HG03378 (cell line): ENCODE measurements at regions not wholly inside any gene's neighbourhood (a gene's known extent, or its start where the extent isn't known, plus 50 kb on each side); places are given as distances from the start of the nearest gene placed in this dataset.

Experiments
- ATAC-seq: cut with Tn5 transposase; IDR thresholded peaks from one replicate; pipeline ENCODE4 v1.9.1; 2021; ENCODE audit warnings: mild to moderate bottlenecking, moderate library complexity; ENCODE audit not compliant: unreplicated experiment

DNA sequence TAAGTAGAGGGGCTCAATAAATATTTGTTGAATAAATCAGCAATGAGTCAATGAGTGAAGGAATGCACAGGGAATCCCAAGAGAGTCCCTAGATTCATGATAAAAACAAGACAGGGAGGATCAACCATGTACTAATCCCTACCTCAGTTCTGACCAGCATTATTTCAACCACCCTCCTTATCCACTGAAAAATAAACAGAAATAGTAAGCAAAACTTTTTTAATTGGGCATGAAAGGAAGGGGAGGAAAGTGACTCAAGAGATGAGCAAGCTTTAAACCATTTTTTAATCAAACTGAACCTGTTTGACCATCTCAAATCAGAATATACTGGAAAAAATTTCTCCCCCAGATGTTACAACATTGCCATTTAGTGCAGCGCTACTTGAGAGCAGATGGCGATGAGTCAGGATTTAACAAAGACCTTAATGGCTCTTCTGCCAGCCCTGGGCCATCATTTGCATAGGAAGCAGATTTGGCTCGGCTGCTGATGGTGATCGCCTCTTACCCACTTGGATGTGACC, 194.8 kb upstream of the SLC30A5 start:
- ATAC-seq: no peak

DNA sequence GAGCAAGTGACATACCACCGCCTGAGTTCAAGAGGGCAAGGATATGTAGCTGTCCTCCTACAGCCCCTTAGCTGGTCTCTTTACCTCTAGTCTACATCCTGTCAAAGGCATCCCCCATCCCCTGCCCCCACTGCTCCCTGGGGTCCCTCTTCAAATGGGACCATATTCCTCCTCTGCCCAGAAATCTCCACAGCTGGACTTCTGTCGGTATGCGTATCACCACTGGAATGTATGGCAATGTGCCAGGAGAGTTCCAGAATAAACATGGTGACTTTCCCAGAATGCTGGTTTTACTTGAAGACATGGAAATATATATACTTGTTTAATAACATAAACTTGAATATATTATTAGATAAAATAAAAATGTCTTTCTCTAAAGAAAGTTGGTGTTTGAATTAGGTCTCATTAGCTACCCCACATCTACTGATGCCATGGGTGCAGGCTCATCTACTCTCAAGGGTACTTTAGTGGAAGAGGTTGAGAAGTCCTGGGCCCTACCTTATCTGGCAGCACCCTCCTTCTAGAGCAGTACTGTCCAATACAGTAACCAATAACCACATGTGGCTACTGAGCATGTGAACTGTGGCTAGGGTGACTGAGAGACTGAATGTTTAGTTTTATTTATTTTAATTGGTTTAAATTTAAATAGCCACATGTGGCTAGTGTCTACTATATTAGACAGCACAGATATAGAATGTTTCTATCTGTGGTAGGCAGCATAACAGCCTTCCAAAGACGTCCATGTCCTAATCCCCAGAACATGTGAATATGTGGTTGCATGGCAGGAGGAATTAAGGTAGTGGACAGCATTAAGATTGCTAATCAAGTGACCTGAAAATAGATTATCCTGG, 181.7 kb upstream of the SLC30A5 start:
- ATAC-seq: no peak

DNA sequence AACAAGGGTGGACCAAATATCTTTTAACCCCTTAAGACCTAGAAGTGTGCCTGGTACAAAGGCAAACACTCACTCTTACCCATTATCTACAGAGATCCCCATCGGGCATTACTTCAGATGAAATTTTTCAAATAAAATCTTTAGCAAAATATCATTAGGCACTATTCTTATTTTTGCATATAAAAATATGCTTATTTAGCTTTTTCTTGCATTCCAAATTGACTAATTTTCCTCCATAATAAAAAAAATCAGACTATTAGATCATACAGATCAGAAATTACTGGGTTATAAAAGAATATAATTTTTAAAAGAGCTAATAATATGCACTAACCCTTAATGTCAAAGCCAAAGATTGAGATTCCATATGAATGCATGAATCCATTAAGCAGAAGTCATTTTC, 178.7 kb upstream of the SLC30A5 start:
- no peak for ATAC-seq

DNA sequence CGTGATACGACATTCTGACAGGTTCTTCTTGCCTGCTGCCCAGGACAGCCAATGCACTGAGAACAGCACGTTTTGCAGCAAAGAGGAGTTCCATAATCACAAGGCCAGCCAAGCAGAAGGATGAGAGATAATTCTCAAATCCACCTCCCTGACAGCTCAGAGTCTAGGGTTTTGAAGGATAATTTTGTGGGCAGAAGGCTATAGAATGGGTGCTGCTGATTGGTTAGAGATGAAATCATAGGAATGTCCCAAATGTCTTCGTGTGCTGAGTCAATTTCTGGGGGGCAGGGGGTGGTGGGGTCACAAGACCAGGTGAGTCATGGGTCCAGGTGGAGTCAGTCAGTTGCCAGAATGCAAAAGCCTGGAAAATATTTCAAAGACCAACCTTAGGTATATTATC, 175.5 kb upstream of the SLC30A5 start:
- no peak for ATAC-seq

DNA sequence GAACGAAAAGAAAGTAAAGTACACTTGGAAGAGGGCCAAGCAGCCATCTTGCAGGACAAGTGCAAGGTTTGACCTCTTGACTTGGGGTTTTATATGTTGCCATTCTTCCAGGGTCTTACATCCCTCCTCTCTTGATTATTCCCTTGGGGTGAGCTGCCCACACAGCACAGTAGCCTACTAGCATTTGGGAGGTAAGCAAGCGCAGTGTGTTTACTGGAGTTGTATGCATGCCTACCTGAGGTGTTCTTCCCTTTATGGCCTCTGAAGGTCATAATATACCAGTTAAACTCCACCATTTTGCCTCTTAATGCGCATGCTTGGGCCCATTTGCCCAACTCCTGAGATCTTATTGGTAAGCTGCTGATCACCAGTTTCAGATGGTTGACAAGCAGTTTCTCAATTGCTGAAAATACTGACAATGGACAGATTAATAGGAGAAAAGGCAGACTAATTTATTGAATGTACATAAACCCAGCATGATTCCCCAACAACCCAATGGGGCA, 173.8 kb upstream of the SLC30A5 start:
- ATAC-seq: no peak

DNA sequence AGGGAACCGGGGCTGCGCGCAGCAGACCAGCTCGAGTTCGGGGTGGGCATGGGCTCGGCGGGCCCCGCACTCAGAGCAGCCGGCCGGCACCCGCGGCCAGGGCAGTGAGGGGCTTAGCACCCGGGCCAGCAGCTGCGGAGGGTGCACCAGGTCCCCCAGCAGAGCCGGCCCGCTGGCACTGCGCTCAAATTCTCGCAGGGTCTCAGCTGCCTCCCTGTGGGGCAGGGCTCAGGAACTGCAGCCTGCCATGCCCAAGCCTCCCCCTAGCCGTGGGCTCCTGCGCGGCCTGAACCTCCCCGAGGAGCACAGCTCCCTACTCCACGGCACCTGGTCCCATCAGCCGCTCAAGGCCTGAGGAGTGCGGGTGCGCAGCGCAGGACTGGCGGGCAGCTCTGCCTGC, 172.9 kb upstream of the SLC30A5 start:
- ATAC-seq: no peak

DNA sequence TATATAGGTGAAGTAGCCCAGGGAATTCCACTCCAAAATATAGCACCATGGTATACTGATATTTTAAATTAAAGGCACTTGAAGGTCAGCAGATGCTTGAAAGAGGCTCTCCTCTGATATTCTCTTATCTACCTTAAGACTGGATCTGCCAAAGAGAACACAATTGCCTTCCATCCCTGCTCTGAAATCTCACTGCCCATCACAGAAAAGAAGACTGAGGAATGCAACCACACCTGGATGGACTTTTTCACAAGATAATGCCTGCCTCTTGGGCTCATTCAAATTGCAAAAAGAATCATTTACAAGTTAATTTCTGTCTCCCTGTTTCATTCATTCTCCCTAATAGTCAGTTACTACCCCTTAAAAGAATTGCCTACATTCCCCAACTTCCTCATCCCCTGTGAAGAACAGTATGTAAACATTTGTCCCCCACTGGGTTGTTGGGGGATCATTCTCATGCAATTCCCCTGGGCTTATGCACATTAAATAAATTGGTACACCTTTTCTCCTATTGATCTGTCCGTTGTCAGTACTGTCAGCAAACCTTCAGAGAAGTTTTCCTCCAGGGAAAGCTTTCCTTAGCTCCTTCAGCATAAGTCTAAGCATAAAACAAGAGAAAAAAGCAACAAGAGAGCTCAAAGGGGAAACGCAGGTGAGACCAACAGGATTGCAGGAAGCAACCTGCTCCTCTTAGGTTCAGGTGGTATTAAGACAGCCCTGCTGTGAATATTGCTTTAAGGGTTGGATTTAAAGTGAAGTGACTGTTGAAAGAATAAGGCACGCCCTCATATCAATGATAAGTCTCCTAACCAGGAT, 171.4 kb upstream of the SLC30A5 start:
- ATAC-seq: no peak

DNA sequence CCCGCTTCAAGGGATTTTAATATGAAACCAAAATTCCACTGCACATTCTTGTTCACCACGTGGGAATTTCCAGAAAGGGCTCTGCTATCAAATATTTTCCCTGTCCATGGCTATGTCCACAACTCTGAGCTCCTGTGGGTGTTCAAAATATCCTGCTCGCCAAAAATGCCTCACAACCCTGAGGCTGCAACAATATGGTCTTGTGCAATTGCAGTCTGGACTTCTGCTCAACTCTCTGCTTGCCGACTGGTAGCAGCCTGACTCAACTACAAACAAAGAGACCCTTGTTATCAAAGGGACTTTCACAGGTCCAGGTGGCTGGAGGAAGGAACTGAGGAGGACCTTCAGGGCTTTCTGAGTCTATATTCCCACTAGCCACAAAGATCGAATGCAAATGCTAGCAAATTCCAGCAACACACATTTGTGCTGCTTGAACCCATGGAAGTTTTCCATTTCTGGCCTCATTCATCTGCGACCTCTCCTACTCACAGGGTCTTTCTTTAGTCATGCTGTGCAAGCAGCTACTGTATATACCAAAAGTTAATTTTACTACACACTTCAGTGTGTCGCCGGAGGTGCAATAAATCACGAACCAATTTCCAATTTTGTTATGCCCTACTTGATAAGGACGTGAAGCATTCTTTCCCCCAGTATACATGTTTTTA, 169.2 kb upstream of the SLC30A5 start:
- no peak for ATAC-seq

DNA sequence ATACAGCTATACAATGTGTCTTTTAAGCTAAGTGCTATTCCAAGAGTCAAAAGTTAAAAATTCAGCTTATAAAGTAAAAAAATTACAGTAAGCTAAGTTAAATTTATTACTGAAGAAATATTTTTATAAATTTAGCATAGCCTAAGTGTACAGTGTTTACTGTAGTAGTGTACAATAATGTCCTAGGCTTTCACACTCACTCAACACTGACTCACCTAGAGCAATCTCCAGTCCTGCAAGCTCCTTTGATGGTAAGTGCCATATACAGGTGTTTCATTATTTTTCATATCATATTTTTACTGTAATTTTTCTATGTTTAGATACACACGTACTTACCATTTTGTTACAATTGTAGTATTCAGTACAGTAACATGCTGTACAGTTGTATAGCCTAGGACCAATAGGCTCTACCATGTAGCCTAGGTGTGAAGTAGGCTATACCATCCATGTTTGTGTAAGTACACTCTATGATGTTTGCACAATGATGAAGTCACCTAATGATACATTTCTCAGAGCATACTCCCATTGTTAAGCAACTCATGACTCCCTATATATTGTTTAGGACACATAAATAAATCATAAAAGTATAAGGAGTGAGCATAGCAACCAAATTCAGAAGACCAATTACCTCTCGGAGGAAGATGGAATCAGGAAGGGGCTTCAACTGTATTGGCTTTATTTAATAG, 165.1 kb upstream of the SLC30A5 start:
- no peak for ATAC-seq

DNA sequence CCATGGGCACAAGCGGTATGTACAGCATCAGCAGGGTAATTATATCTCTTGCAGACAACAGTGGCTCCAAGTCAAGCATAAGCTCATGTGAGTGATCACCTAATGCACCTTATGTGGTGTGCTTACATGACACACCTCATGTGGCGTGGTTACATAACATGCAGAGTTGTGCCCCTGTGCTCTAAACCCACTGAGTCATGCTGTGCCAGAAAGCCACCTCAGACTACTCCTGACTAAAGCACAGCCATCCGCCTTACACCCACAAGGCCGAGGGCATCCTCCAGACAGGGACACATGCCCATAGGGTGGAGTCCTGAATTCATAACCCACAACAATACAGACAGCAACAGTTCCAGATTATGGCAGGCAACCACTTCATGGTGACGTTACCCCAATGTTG, 163.7 kb upstream of the SLC30A5 start:
- no peak for ATAC-seq

DNA sequence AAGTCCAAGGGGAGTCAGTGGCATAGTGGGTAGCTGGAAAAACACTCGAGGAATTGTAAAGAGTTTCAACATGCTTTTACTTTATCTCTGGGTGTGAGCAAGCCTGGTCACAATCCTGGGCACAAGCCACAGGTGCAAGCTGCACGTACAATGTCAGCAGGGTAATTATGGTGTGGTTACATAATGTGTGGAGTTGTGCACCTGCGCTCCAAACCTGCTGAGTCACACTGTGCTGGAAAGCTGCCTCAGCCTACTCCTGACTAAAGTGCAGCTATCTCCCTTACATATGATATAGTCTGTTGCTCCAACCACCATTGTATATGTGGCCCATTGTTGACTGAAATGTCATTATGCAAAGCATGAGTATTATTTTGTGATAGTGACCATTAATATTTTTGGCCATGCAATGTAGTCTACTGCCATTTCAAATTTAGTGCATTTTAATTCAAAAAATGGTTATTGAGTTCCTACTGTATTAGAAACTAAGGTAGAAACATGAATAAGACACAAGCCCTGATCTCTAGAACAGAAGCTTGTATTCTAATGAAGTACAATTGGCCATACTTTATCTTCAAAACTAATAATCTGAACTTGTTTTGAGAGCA, 160.9 kb upstream of the SLC30A5 start:
- ATAC-seq: no peak

DNA sequence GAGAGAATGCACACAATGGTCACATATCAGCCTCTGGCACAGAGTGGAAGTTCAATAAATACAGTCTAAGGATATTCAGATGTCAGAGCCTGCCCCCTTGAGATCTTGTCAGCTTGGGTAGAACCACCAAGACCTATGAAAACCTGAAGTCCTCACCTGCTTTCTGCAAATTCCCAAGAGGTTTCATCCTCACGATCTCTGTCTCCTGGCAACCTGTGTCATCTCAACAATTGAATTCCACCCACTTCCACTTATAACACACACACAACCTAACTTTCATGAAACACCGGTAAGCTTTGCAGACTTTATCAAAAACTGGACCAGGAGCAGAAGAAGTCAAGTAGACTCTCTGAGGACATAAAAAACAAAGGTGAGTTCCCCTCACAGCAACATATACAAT, 151.6 kb upstream of the SLC30A5 start:
- ATAC-seq: no peak

DNA sequence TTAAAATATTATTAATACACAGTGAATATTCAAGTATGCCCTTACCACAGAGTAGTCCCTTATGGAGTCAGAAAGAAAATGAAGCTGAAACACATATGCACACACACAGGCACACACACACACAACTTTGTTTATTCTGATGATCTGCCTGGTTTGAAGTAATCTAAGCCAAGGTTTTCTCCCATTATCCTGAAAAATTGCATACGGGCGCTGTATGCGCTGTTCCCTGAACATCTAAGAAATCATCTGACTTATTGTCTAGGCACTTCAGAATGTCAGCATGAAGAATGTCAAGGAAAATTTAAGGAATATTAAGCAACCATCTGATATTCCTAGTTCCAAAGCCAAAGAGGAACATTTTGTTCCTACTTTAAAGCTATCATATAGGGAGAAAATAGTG, 147.1 kb upstream of the SLC30A5 start:
- ATAC-seq: no peak

DNA sequence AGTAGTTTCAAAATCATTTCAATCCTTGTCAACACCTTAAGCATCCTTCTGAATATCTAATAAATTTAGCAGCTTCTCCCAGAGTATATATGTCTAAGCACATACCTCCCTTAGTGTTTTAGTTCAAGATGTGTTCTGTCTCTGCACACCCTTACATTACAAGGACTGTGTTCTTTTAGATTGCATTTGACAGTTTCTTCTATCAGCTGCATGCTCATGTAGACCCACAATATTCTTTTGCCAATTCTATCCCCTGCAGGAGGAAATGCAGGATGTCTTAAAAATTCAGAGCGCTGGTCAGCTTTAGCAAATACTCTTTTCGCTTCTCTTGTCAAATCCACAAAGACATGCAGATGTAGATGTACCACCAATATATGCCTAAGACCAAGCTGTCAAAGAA, 145.8 kb upstream of the SLC30A5 start:
- ATAC-seq: no peak

DNA sequence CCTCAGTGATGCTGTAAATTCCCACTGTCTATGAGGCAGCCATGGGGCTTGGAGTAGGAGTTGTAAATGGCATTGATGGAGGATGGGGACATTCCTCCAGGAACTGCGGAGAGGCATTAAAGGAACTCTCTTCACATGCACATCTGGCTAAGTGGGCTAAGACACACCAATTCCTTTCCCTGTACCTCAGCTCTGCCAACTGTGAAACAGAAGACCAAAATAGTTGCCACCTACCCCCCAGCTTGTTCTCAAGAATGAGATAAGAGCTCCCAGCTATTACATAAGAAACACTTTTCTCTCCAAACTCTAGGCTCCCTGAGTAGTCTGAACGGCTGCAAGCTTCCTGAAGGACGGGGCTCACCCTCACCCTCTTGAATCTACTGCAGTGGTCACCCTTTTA, 144.6 kb upstream of the SLC30A5 start:
- ATAC-seq: no peak

DNA sequence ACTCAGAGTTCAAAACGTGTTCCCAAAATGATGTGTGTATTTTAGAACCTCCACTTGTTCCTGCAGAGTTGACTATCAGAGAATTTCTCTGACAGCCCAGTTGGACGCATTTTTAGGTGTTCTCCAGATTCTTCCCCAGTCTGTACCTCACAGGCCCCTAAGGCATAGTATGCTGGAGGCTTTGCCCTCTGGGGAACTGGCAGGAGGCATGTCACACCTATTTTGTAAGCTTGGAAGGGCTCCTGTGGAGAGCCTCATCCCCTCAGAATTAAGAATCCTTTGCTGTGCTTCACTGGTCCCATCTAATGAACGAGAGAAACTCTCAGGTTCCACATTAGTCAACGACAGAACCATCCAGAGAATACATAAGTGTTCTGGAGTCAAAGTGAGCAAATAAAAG, 144.1 kb upstream of the SLC30A5 start:
- ATAC-seq: no peak

DNA sequence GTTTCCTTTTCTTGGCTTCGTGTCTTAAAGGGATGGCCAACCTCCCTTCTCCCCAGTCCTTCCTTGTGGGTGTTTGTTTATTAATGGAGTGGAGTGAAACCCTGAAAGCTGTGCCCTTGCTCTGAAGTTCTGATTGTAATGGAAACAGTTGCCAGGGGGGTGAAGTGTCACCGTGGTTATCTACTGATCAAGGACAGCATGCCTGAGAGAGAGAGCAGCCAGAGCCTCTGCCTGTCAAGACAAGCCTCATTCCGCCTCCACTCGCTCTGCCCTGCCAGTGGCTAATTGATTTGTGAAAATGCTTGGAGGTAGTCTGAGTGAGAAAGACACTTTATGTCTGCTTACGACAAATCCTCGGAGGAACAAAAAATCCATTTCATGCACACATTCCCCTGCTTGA, 143.7 kb upstream of the SLC30A5 start:
- ATAC-seq: no peak

DNA sequence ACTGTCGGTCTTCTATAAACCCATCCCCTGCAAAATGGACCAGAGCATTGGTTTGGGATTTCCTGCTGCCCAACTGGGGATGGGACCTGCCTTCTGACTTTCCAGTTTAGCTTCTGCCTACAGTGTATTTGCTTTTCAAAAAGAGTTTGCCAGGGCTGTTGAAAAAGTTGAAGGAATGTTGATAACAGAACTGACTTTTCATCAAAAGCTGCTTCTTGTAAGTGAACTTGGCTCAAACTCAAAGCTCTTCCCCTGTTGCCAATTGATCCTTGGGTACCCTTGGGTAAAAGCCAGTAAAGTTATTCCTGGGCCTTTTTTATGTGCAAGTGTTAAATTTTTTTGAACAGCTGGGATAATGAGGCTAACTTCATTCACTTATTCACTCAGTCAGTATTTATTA, 142.9 kb upstream of the SLC30A5 start:
- ATAC-seq: no peak

DNA sequence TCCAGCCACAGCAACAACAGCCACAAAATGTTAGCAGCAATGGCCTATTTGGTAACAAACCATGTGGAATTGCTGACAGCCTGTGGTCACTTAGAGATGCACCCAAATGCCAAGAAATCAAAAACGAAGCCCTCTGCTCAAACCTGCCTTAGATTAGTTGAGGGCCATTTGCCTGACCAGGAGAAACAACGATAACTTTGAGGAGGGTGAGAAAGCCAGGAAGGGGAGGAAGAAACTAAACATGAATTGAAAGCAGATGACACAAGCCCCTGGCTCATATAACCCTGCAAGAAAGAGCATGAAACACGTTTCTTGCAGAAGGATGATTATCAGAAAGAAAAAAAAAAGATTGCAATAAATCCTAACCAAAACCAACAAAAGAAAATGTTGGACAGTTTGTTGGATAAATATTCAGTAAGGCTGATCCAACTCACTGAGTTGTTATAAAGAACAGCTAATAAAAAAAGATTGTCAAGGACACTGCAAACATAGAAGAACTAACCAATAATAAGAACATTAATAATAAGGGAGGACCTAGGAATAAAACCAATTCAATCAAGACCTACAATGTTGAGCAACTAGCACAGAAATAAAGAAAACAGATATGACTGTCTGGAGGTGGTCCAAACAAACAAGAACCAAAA, 140.5 kb upstream of the SLC30A5 start:
- no peak for ATAC-seq
